ENCODE measurements at regions not wholly inside any gene's neighbourhood (a gene's known extent, or its start where the extent isn't known, plus 50 kb on each side); places are given as distances from the start of the nearest gene placed in this dataset.

GRCh38 chr2:129717560-129718130 lies 261.8 kb upstream of the RAB6C start:
- TF ChIP-seq ZNF263 (CRISPR knock-in tag; IDR thresholded peaks at IDR 0.05; ENCODE audit: low read depth), result no peak
- no peak for TF ChIP-seq CTCF (IDR thresholded peaks at IDR 0.05)
- no peak for TF ChIP-seq ATF2 (CRISPR knock-in tag; IDR thresholded peaks at IDR 0.05; ENCODE audit: borderline replicate concordance, low read depth)
- TF ChIP-seq TCF7 (CRISPR knock-in tag; IDR thresholded peaks at IDR 0.05; ENCODE audit: low read depth), result no peak
- no peak for TF ChIP-seq SMAD3 (CRISPR knock-in tag; IDR thresholded peaks at IDR 0.05; ENCODE audit: borderline replicate concordance)
- TF ChIP-seq ZNF512 (CRISPR knock-in tag; IDR thresholded peaks at IDR 0.05; ENCODE audit: borderline replicate concordance), result no peak
